CD14-positive monocyte (primary cell): ENCODE measurements at regions not wholly inside any gene's neighbourhood (a gene's known extent, or its start where the extent isn't known, plus 50 kb on each side); places are given as distances from the start of the nearest gene placed in this dataset.

Experiments used
- DNase-seq, 3 donors: peaks; one replicate each; pipeline ENCODE4 v3.0.0-alpha.2; 2011 to 2022
- H2AFZ ChIP-seq: 2 replicates; pipeline ENCODE4 v1.6.0; 2012; ENCODE audit warnings: mild to moderate bottlenecking, low read depth, low read length, inconsistent platforms; ENCODE audit not compliant: insufficient read depth, poor library complexity, severe bottlenecking
- H3K27ac ChIP-seq, 2 donors: 1 replicate in 1 of 2; 2 replicates in 1 of 2; pipeline ENCODE4 v1.5.1; 2012 to 2013; ENCODE audit warnings: low read length in 2 of 2, control low read depth in 1 of 2, inconsistent platforms in 1 of 2, low read depth in 1 of 2, mild to moderate bottlenecking in 1 of 2
- H3K27me3 ChIP-seq, 2 donors: one replicate each; pipeline versions ENCODE4 v1.6.0 to v1.6.1; 2011 to 2013; ENCODE audit warnings: low read length in 2 of 2; ENCODE audit not compliant: control insufficient read depth in 2 of 2, insufficient read depth in 2 of 2
- H3K36me3 ChIP-seq, 2 donors: replicated peaks in 1 of 2; 1 replicate in 1 of 2; 2 replicates in 1 of 2; pipeline versions ENCODE4 v1.5.1 to v1.6.1; 2012 to 2013; ENCODE audit warnings: low read length in 2 of 2, control low read depth in 1 of 2, inconsistent platforms in 1 of 2, mild to moderate bottlenecking in 1 of 2; ENCODE audit not compliant: insufficient read depth in 2 of 2, control insufficient read depth in 1 of 2
- H3K4me1 ChIP-seq, 2 donors: 1 replicate in 1 of 2; 2 replicates in 1 of 2; pipeline versions ENCODE4 v1.5.1 to v1.6.1; 2012 to 2013; ENCODE audit warnings: low read length in 2 of 2, control low read depth in 1 of 2, inconsistent platforms in 1 of 2, mild to moderate bottlenecking in 1 of 2, moderate library complexity in 1 of 2; ENCODE audit not compliant: insufficient read depth in 2 of 2, control insufficient read depth in 1 of 2
- H3K4me2 ChIP-seq: replicated peaks from 2 replicates; pipeline ENCODE3; 2012; ENCODE audit warnings: low read length, moderate library complexity, mild to moderate bottlenecking; ENCODE audit not compliant: poor library complexity, severe bottlenecking; ENCODE audit errors: extremely low read depth
- H3K4me3 ChIP-seq, 3 experiments: fragments of 200-600 bp in 1 of 3; sonication (generic) in 1 of 3; replicated peaks in 1 of 3; 1 replicate in 2 of 3; 2 replicates in 1 of 3; pipeline ENCODE4 v1.5.1; 2011 to 2013; ENCODE audit warnings: low read length in 3 of 3, mild to moderate bottlenecking in 3 of 3, control low read depth in 2 of 3, low read depth in 2 of 3, inconsistent platforms in 1 of 3, moderate library complexity in 1 of 3
- H3K79me2 ChIP-seq: 2 replicates; pipeline ENCODE4 v1.6.0; 2012; ENCODE audit warnings: mild to moderate bottlenecking, control low read depth, inconsistent platforms, low read length, moderate library complexity; ENCODE audit not compliant: insufficient read depth
- H3K9ac ChIP-seq: 2 replicates; pipeline ENCODE4 v1.6.0; 2017; ENCODE audit warnings: low read length, mild to moderate bottlenecking; ENCODE audit not compliant: insufficient read depth, poor library complexity, severe bottlenecking
- H3K9me3 ChIP-seq, 2 donors: replicated peaks in 1 of 2; 1 replicate in 1 of 2; 2 replicates in 1 of 2; pipeline versions ENCODE4 v1.5.1 to v1.6.1; 2012 to 2013; ENCODE audit warnings: low read length in 2 of 2, control low read depth in 1 of 2; ENCODE audit not compliant: control insufficient read depth in 1 of 2, insufficient read depth in 1 of 2
- H4K20me1 ChIP-seq: 2 replicates; pipeline ENCODE4 v1.6.0; 2012; ENCODE audit warnings: mild to moderate bottlenecking, low read length, control low read depth, moderate library complexity; ENCODE audit not compliant: insufficient read depth
- H3K27ac Mint-ChIP-seq, 7 donors: one replicate each; pipeline ENCODE4 v1.8.0; 2020; ENCODE audit warnings: mild to moderate bottlenecking in 7 of 7, mixed read lengths in 7 of 7, moderate library complexity in 6 of 7, inconsistent platforms in 2 of 7
- H3K27me3 Mint-ChIP-seq, 3 donors: one replicate each; pipeline ENCODE4 v1.8.0; 2021 to 2022; ENCODE audit warnings: low read depth in 3 of 3, mild to moderate bottlenecking in 3 of 3, mixed read lengths in 3 of 3, moderate library complexity in 3 of 3, inconsistent platforms in 1 of 3
- H3K36me3 Mint-ChIP-seq, 2 donors: one replicate each; pipeline ENCODE4 v1.8.0; 2020; ENCODE audit warnings: mixed read lengths in 2 of 2, inconsistent platforms in 1 of 2, mild to moderate bottlenecking in 1 of 2
- H3K4me1 Mint-ChIP-seq: one replicate; pipeline ENCODE4 v1.8.0; 2020; ENCODE audit warnings: mild to moderate bottlenecking, mixed read lengths
- H3K4me3 Mint-ChIP-seq, 2 donors: one replicate each; pipeline ENCODE4 v1.8.0; 2020; ENCODE audit warnings: mild to moderate bottlenecking in 2 of 2, mixed read lengths in 2 of 2, moderate library complexity in 1 of 2
- H3K9me3 Mint-ChIP-seq, 7 donors: one replicate each; pipeline ENCODE4 v1.8.0; 2020 to 2022; ENCODE audit warnings: mixed read lengths in 7 of 7, mild to moderate bottlenecking in 6 of 7, moderate library complexity in 6 of 7, inconsistent platforms in 2 of 7
- CTCF ChIP-seq: fragments of 200-600 bp; IDR thresholded peaks from one replicate; pipeline ENCODE4 v1.8.0; 2022; ENCODE audit warnings: antibody characterized with exemption, mild to moderate bottlenecking
- WGBS: methylation state at CpG from one replicate; pipeline ENCODE4 v1.1.5; 2013; ENCODE audit warnings: missing lambda C conversion rate; ENCODE audit not compliant: insufficient coverage; 5-methylcytosine and 5-hydroxymethylcytosine counted together
- intact Hi-C, 2 donors: fragments of 100-400 bp; cut with micrococcal nuclease; formaldehyde crosslinking; loops; one replicate each; pipeline versions ENCODE4 v1.15.0 to v1.15.1; 2023

- 93% methylated on average over 23 of the region's 27 CpGs for WGBS
Measured at GRCh38 chr22:49297286-49297870, 530.3 kb downstream of the BRD1 start.

GRCh38 chr22:49296561-49296960 is 531.1 kb downstream of the BRD1 start:
- Mint-ChIP-seq H3K9me3 (peaks cover 5 to 30% (median 16%) of the 10 kb centered on the region in 7 donors), H3K4me3 (no peak overlapping the region), H3K27ac (no peak overlapping the region), H3K36me3 (no peaks in the 10 kb centered on the region), H3K4me1 (no peaks in the 10 kb centered on the region), H3K27me3 (peaks cover 0 to 8% (median 6%) of the 10 kb centered on the region in 3 donors)
- TF ChIP-seq CTCF, result no peak
- intact Hi-C loops, result no loop called here
- WGBS, result 86% methylated on average over 10 of the region's 11 CpGs
- no peak overlapping the region for H3K9ac ChIP-seq
- no peaks in the 10 kb centered on the region for H3K27me3 ChIP-seq
- H3K9me3 ChIP-seq, result peaks cover 6 to 19% of the 10 kb centered on the region in 2 donors
- H3K79me2 ChIP-seq, result no peaks in the 10 kb centered on the region
- no peaks in the 10 kb centered on the region for H3K4me1 ChIP-seq
- H2AFZ ChIP-seq, result no peak overlapping the region
- no peak for DNase-seq
- H3K4me3 ChIP-seq, result no peak overlapping the region
- no peaks in the 10 kb centered on the region for H4K20me1 ChIP-seq
- H3K36me3 ChIP-seq, result no peaks in the 10 kb centered on the region
- no peak overlapping the region for H3K4me2 ChIP-seq
- H3K27ac ChIP-seq, result no peak overlapping the region

More at GRCh38 chr22:49297286-49297870, 530.3 kb downstream of the BRD1 start:
- Histone ChIP-seq H3K27ac (no peak overlapping the region), H4K20me1 (no peaks in the 10 kb centered on the region), H3K9ac (no peak overlapping the region), H3K4me2 (no peak overlapping the region), H2AFZ (no peak overlapping the region), H3K9me3 (peaks cover 6 to 19% of the 10 kb centered on the region in 2 donors), H3K79me2 (no peaks in the 10 kb centered on the region), H3K4me1 (no peaks in the 10 kb centered on the region), H3K36me3 (no peaks in the 10 kb centered on the region), H3K4me3 (no peak overlapping the region), H3K27me3 (no peaks in the 10 kb centered on the region)
- Mint-ChIP-seq H3K27ac (peak overlapping the region in 1 of 7 donors; percentile 11), H3K9me3 (peaks cover 5 to 27% (median 17%) of the 10 kb centered on the region in 7 donors), H3K4me1 (no peaks in the 10 kb centered on the region), H3K36me3 (no peaks in the 10 kb centered on the region), H3K27me3 (peaks cover 0 to 8% (median 6%) of the 10 kb centered on the region in 3 donors), H3K4me3 (no peak overlapping the region)
- TF ChIP-seq CTCF, result no peak
- no peak for DNase-seq
- intact Hi-C loops, result no loop called here
